ENCODE measurements at regions not wholly inside any gene's neighbourhood (a gene's known extent, or its start where the extent isn't known, plus 50 kb on each side); places are given as distances from the start of the nearest gene placed in this dataset.
"Not testable (repeated sequence)": the region's sequence is repeated elsewhere in the genome, so short reads cannot be mapped to it uniquely, and the experiment has no call there.

DNA sequence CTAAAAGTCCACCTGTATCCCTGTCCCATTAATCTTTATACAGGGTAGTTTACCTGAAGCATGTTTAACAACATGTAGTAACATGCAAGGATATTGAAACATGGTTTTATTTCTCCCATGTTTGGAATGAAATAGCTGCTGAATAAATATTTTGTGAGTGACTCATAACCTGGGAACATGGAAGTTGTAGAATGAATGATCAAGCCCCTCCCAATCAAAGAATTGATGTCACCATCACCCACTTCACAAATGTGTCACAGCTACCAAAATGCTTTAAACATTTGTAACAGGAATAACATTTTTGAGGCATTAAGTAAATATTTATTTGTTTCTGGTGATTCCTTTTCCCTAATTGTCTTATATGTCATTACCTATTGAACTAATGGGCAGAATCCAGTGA, 58.9 kb upstream of the TNFAIP3 start:
- ChIA-PET CTCF (no interaction called here), POLR2A (no interaction called here)
- Histone ChIP-seq H3K4me1 (peaks cover 61% of the 10 kb centered on the region), H3K27me3 (replicated peaks; ENCODE audit: control insufficient read depth, insufficient read depth, low read length) (no peaks in the 10 kb centered on the region), H3K4me3 (ENCODE audit: low read depth, low read length) (no peak overlapping the region), H3K9me3 (no peaks in the 10 kb centered on the region), H3K36me3 (ENCODE audit: control insufficient read depth, insufficient read depth, low read length) (no peaks in the 10 kb centered on the region)
- intact Hi-C loops (cut with micrococcal nuclease; ENCODE audit: unreplicated experiment): no loop called here
- no peak for DNase-seq
- no TSS peak for BruUV-seq (replicated peaks)
- TF ChIP-seq, protein P1, sequence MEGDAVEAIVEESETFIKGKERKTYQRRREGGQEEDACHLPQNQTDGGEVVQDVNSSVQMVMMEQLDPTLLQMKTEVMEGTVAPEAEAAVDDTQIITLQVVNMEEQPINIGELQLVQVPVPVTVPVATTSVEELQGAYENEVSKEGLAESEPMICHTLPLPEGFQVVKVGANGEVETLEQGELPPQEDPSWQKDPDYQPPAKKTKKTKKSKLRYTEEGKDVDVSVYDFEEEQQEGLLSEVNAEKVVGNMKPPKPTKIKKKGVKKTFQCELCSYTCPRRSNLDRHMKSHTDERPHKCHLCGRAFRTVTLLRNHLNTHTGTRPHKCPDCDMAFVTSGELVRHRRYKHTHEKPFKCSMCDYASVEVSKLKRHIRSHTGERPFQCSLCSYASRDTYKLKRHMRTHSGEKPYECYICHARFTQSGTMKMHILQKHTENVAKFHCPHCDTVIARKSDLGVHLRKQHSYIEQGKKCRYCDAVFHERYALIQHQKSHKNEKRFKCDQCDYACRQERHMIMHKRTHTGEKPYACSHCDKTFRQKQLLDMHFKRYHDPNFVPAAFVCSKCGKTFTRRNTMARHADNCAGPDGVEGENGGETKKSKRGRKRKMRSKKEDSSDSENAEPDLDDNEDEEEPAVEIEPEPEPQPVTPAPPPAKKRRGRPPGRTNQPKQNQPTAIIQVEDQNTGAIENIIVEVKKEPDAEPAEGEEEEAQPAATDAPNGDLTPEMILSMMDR (IDR thresholded peaks at IDR 0.05; ENCODE audit: insufficient read depth in 1 of 2, low read depth in 1 of 2, low read length in 1 of 2, severe bottlenecking in 1 of 2, unreplicated experiment in 1 of 2): no peak
- Mint-ChIP-seq H3K27me3 (ENCODE audit: insufficient read depth, unreplicated experiment) (no peaks in the 10 kb centered on the region), H3K9me3 (ENCODE audit: unreplicated experiment) (no peaks in the 10 kb centered on the region), H3K4me3 (ENCODE audit: unreplicated experiment) (no peak overlapping the region), H3K4me1 (ENCODE audit: low read depth, unreplicated experiment) (peaks cover 33% of the 10 kb centered on the region), H3K36me3 (ENCODE audit: insufficient read depth, unreplicated experiment) (peaks cover 4% of the 10 kb centered on the region), H3K27ac (ENCODE audit: unreplicated experiment) (peak overlapping the region; percentile 47)

DNA sequence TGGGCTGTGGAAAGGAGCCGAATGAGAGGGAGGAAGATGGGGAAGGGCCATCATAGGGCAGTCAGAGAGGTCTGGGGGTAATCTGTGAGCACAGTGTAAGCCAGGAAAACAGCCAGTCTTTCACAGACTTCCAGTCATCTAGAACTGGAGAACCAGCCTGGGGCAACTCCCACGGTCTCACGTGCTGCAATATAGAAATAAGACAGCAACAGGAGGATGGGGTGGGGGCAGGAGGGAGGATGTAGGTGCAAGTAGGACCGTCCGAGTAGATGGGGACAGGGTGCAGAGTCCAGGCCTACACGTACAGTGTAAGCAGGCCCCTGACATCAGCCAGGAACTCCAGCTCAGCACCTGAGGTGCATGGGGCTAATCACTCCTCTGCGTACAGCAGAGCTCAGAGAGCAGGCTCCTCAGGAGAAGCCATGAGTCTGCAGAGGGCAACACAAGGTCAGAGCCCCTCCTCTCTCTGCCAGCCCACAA, 58.2 kb upstream of the TNFAIP3 start:
- POLR2A ChIA-PET: no interaction called here
- peaks cover 33% of the 10 kb centered on the region for H3K4me1 Mint-ChIP-seq (ENCODE audit: low read depth, unreplicated experiment)
- peak overlapping the region; percentile 47 for H3K27ac Mint-ChIP-seq (ENCODE audit: unreplicated experiment)
- BruUV-seq (replicated peaks): no TSS peak
- intact Hi-C loops (cut with micrococcal nuclease; ENCODE audit: unreplicated experiment): no loop called here
- no peaks in the 10 kb centered on the region for H3K27me3 Mint-ChIP-seq (ENCODE audit: insufficient read depth, unreplicated experiment)
- DNase-seq: peak in 1 of 2 experiments; percentile 75
- CTCF ChIA-PET: no interaction called here
- peaks cover 4% of the 10 kb centered on the region for H3K36me3 Mint-ChIP-seq (ENCODE audit: insufficient read depth, unreplicated experiment)
- H3K36me3 ChIP-seq (ENCODE audit: control insufficient read depth, insufficient read depth, low read length): no peaks in the 10 kb centered on the region
- H3K9me3 ChIP-seq: no peaks in the 10 kb centered on the region
- H3K27me3 ChIP-seq (replicated peaks; ENCODE audit: control insufficient read depth, insufficient read depth, low read length): no peaks in the 10 kb centered on the region
- no peak overlapping the region for H3K4me3 ChIP-seq (ENCODE audit: low read depth, low read length)
- H3K9me3 Mint-ChIP-seq (ENCODE audit: unreplicated experiment): no peaks in the 10 kb centered on the region
- no peak overlapping the region for H3K4me3 Mint-ChIP-seq (ENCODE audit: unreplicated experiment)
- TF ChIP-seq, protein P1 (IDR thresholded peaks at IDR 0.05; ENCODE audit: insufficient read depth in 1 of 2, low read depth in 1 of 2, low read length in 1 of 2, severe bottlenecking in 1 of 2, unreplicated experiment in 1 of 2): no peak
- H3K4me1 ChIP-seq: peaks cover 54% of the 10 kb centered on the region

DNA sequence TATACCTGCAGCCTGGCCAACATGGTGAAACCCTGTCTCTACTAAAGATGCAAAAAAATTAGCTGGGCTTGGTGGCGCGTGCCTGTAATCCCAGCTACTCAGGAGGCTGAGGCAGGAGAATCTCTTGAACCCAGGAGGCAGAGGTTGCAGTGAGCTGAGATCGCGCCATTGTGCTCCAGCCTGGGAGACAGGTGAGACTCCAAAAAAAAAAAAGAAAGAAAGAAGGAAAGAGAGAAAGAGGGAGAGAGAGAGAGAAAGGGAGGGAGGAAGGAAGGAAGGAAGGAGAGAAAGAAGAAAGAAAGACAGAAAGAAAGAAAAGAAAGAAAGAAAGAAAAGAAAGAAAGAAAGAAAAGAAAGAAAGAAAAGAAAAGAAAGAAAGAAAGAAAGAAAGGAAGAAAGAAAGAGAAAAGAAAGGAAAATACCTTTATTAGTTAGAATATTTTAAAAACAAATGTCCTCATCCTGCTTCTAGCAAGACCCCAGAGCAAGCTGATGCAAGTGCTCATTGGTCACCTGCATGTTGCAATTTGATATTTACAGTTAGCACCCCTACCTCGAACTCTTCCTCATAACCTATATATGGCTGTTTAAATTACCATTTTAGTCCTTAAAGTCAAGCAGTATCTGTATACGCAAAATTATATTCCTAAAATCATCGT, 57.0 kb upstream of the TNFAIP3 start:
- H3K9me3 ChIP-seq; intact Hi-C loops (cut with micrococcal nuclease; ENCODE audit: unreplicated experiment); CTCF ChIA-PET; H3K4me3 ChIP-seq (ENCODE audit: low read depth, low read length); H3K27ac Mint-ChIP-seq (ENCODE audit: unreplicated experiment); H3K36me3 Mint-ChIP-seq (ENCODE audit: insufficient read depth, unreplicated experiment); DNase-seq; POLR2A ChIA-PET; BruUV-seq (replicated peaks); H3K4me3 Mint-ChIP-seq (ENCODE audit: unreplicated experiment); H3K27me3 ChIP-seq (replicated peaks; ENCODE audit: control insufficient read depth, insufficient read depth, low read length); H3K9me3 Mint-ChIP-seq (ENCODE audit: unreplicated experiment); H3K27me3 Mint-ChIP-seq (ENCODE audit: insufficient read depth, unreplicated experiment); H3K36me3 ChIP-seq (ENCODE audit: control insufficient read depth, insufficient read depth, low read length): not testable (repeated sequence)
- H3K4me1 ChIP-seq: peaks cover 43% of the 10 kb centered on the region
- H3K4me1 Mint-ChIP-seq (ENCODE audit: low read depth, unreplicated experiment): peaks cover 33% of the 10 kb centered on the region

All from Caco-2 (cell line).